HG02981 (cell line): ENCODE measurements at regions not wholly inside any gene's neighbourhood (a gene's known extent, or its start where the extent isn't known, plus 50 kb on each side); places are given as distances from the start of the nearest gene placed in this dataset.
"Not testable (repeated sequence)": the region's sequence is repeated elsewhere in the genome, so short reads cannot be mapped to it uniquely, and the experiment has no call there.

Source experiments
- ATAC-seq: cut with Tn5 transposase; IDR thresholded peaks from one replicate; pipeline ENCODE4 v1.9.1; 2021; ENCODE audit warnings: mild to moderate bottlenecking, moderate library complexity; ENCODE audit not compliant: unreplicated experiment

DNA sequence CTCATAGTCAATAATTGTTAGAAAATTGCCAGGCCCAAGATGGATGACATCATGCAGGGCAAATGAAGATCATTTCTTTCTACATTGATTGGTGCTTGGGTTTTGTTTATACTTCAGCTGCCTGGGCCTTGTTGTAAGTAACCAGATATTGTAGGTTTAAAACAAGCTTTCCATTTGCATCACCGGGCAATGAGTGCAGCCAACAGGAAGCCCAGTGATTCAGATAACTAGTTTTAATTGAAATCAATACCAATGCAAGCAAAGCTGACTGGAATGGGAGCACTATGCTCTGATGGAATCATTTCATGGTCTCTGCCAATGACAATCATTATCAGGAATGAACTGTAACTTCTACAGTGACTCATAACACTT lies 279.3 kb downstream of the DUSP6 start:
- ATAC-seq = no peak

- no peak for ATAC-seq
Measured at GRCh38 chr12:89072294-89073026, 279.8 kb downstream of the DUSP6 start.

GRCh38 chr12:89070603-89071002 lies 281.7 kb downstream of the DUSP6 start:
- ATAC-seq = no peak

- ATAC-seq = no peak
Measured at GRCh38 chr12:89069431-89069830, 282.9 kb downstream of the DUSP6 start.

DNA sequence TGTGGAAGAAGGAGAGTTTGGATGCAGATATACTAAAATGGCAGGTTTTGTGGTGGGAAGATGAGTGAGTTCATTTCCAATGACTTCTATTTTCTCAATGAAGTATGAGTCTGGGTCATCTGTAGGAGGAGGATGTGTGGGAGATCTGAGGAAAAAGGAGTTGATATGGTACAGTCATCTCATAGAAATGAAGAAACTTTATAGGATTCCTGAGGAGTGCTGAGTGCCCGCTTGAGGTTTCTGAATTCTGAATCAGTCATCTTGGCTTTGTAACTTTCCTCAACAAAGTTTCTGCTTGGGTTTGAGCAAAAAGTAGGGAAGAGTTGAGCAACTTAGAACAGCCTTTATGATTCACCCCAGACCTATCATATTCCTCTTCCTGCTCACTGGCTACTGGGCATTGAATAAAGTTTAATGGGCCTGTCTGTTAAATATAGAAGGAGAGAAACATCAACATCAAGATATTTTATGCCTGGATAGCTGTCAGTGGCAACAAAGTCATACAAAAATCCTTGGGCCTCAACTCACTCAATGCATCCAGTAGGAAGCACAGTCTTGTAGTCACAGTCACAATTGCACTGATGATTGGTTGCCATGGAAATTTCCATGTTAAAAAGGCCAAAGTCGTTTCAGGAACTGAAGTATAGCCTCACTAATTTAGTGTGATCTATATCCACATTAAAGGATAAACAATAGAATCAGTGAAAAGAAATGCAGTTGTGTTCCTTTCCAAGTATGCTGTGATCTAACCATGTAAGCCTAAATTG lies 284.7 kb downstream of the DUSP6 start:
- ATAC-seq = no peak

DNA sequence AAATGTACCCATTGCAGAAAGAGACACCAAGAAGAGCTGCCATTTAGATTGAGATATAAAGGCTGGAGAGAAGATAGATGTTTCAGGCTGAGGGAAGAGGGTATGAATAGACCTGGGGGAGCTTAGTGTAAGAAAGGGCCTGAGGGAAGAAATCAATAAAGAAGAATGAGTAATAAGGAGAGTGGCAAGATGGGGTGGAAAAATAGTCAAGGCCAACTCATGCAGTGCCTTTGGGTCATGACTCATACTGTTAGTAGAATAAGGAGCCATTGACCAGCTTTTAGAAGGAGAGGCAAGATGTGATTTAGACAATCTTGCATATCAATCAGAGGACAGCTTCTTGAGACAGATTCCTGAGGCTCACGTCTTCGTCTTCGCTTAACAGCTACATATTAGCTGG lies 287.5 kb downstream of the DUSP6 start:
- ATAC-seq = no peak

DNA sequence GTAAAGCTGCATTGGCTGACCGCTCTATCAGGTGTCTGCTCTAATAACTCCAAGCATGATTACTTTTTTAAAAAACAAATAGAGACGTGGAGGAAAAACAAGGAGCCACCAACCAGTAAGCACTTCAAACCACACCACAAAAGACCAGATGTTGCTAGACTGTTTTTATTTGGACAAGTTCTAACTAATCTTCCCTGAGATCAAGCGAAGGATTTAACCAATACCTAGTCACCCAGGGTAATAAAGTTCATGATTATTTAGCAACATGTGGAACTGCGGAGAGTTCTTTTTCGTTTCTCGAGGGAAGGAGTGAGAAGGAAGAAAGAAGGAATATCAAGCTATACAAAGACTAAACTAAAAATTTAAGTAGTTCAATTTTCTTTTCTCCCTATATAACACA lies 288.1 kb downstream of the DUSP6 start:
- no peak for ATAC-seq

DNA sequence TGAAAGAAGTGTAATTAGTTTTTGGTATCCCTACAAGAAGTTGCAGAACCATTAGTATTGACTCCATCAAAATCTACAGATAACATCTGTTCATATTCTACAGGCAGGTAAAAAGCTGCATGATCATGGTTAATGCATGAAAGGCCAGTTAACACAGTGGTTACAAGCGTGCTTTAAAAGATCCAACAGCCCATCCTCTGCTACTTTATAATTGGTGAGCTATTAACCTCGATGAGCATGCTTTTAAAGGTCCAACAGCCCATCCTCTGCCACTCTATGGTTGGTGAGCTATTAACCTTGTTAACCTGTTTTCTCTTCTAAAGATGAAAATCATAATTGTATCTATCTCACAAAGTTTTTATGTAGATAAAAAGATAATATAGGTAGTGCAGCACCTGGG lies 289.3 kb downstream of the DUSP6 start:
- peak; percentile 74 for ATAC-seq

DNA sequence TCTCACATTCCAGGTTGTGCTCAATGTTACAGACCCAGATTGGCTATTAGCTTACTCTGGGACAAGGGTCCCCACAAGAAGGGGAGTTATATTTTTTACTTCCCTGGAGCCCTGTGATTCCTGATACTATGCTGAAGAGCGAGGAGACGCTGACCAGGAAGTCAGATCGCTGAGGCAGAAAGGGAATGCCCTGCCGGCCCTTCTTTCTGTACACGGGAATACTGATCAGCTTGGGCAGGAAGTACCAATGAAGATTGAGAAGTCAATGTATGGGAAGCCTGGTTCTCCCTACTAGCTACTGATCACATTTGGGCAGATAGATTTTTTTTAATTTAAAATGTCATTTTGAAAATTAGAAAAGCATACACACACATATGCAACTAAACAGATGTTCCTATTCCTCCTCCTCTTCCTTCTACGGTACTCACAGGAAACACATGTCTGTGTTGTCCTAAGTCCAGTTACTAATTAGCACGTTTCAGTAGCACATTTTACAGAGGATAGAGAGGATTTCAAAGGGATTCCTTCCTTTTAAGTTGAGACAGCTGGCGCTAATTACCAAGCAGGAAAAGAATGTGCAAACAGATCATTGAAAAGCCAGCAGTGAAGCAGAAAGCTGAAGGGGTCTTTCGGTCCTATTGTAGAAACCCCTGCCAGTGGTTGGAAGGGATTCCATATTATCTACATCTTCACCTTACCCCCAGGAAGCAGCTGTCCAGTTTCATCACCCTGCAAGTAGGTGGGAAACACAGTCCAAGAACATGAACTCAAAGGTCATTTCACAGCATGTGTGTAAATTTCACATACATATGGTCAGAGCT lies 292.4 kb downstream of the DUSP6 start:
- no peak for ATAC-seq

DNA sequence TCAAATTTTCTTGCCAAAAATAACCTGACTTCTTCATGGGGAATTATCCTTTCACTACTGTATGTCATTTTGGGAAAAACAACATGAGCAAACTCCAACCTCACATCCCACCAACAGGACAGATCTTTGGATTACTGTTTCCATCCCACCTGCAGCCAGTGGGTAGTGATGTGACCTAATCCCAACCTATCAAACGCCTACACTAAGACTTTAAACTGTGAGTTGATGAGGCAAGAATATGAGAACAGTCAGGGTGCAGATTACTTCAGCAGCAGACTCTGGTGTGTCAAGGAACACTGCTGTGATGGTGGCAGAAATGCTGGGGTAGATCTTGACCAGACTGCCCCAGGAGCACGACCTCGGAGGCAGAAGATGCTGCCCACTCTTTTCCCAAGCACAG lies 293.2 kb downstream of the DUSP6 start:
- no peak for ATAC-seq

DNA sequence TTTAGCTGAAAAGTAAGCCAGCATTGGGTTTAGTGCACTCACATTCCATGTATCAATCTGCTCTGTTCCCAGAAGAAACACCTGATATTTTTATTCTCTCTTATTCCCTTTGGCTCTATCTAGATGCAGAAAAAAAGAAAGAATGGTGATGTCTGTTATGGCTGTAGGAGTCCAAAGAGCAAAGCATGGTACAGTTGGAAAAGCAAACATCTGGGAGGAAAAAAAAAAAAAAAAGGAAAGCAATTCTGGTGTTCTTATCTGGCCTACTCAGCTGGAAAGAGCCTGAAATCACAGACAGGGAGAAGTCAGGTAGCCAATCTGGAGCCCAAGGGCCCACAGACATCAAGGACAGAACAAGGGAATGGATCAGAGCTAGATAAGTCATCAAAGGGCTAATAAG lies 293.9 kb downstream of the DUSP6 start:
- no peak for ATAC-seq

- ATAC-seq = not testable (repeated sequence)
Measured at GRCh38 chr12:89053817-89054216, 298.5 kb downstream of the DUSP6 start.

DNA sequence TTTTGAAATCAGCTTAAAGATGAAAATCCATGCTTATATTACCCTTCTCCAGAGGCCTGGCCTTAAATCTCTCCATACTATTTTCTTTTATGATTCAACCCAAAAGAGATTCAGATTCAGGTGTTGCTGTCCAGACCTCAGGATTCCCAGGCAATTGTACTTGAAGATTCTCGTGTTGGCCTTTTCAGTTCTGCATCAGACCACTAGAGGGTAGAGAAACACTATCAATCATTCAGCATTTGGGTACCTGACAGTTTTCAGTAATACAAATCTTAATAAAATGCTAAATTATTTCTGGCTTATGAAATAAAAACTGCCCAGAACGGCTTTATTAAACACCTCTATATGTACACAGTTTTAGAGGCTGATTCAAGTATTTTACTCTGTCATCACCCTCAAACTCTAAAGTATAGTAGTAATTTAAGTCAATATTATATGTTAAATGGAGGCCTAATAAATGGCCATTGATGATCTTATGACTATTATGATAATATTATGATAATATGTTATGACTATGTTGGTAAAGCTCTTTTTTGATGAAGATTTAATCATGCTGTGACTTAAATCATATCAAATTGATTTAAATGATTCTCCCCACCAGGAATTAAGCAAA lies 301.1 kb downstream of the DUSP6 start:
- ATAC-seq = peak; percentile 76

GRCh38 chr12:89047856-89048418 lies 304.4 kb downstream of the DUSP6 start:
- ATAC-seq = no peak

GRCh38 chr12:89041078-89041477 lies 311.2 kb downstream of the DUSP6 start:
- ATAC-seq = no peak

GRCh38 chr12:89040146-89040964 lies 311.9 kb downstream of the DUSP6 start:
- peak; percentile 98 for ATAC-seq

DNA sequence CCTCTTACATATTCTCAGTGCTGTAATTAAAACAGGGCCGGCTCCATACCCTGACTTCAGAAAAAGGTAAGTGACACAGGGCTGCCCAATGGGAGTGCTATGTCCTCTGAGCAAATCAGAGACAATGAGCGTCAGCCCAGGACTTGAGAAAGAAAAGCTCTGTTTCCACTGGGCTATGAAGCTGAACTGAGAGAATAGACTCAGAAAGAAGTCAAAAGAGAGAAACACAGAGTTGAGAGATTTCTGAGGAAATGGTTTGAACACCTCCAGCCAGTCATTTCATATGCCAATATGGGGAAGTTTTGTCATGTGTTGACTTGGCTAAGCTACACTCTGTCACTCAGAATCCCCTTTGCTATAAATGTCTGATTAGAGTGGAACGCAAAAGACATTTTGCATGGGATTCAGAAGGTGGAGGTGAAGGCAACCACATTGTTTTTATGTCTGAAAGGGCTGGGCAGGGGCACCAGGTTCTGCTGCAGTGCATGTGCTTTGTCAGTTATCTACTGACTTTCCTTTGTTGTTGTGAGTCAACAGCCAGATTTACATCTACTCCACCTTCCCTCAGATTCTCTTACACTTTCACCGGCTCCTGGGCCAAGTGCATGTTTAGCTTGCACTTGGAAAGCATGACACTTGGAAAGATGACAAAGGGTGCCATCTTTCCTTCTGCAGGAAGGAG lies 313.3 kb downstream of the DUSP6 start:
- ATAC-seq = no peak

DNA sequence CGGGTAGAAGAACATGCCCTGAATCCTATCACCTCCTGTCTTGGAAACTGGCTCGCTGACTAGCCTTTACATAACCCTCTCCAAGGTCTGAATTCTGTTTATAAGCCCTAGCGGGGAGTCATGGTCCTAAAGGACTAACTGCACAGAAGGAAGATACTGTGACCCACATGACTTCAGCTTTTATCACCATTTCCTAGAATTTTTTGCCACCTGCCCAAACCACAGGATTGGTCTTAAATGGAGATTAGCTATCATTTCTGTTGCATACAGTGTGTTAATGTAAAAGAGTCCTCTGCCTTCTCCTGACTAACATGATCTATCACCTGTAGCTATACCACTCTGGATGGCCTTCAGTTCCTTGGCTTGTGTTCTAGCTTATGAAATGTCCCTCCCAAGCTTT lies 319.2 kb downstream of the DUSP6 start:
- ATAC-seq = no peak

- ATAC-seq = no peak
Measured at GRCh38 chr12:89029961-89030360, 322.3 kb downstream of the DUSP6 start.
